GM10248 (cell line): ENCODE measurements at regions not wholly inside any gene's neighbourhood (a gene's known extent, or its start where the extent isn't known, plus 50 kb on each side); places are given as distances from the start of the nearest gene placed in this dataset.

ENCODE experiments used
- CTCF ChIA-PET: fragments of 300-600 bp; sonication (Branson Sonifier 250); formaldehyde crosslinking; extraction: SDS; loops from one replicate; lab custom pipeline; 2021; ENCODE audit warnings: antibody characterized with exemption; lab: Yijun Ruan, JAX
- POLR2A ChIA-PET: fragments of 350-650 bp; sonication (Branson Sonifier 250); formaldehyde crosslinking; extraction: SDS; loops from one replicate; lab custom pipeline; 2020; ENCODE audit warnings: antibody characterized with exemption; lab: Yijun Ruan, JAX
- DNase-seq: peaks from one replicate; pipeline ENCODE4 v3.0.0; 2012; ENCODE audit errors: extremely low spot score
- TF ChIP-seq, protein P1 (sequence below): IDR thresholded peaks from 2 replicates; pipeline ENCODE4 v1.5.1; 2012; ENCODE audit warnings: mild to moderate bottlenecking, low read depth; ENCODE audit errors: extremely low read depth, missing control alignments, control extremely low read depth

DNA sequence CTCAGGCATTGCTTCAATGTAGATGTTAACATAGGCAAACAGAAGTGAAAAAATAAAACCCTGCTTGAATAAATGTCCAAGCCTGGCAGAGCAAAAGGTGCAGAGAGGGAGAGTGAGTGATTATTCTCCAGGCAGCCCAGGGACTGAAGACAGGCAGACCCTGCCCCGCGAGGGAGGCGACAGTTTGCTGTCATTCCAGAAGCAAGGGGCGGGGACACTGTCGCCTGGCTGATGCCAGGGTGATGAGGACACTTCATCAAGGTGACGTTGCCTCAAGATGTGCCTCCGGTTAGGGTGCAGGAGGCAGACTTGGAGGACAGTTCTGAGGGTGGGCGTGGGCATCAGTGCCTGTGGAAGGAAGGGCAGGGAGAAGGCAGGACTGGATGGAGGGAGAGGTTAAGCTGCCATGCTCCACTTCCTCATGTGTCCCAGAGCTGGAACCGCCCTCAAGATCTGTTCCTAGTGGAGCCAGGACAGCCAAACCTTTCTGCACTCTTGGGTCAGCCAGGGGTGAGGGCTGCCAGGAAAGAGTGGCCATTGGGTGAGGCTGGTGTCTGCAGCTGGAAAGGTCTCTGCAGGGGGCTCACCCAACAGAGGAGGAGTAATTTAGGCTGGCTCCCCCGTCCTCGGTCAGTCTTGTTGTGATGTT lies 560.5 kb upstream of the MKI67 start:
- no peak for DNase-seq
- TF ChIP-seq, protein P1, sequence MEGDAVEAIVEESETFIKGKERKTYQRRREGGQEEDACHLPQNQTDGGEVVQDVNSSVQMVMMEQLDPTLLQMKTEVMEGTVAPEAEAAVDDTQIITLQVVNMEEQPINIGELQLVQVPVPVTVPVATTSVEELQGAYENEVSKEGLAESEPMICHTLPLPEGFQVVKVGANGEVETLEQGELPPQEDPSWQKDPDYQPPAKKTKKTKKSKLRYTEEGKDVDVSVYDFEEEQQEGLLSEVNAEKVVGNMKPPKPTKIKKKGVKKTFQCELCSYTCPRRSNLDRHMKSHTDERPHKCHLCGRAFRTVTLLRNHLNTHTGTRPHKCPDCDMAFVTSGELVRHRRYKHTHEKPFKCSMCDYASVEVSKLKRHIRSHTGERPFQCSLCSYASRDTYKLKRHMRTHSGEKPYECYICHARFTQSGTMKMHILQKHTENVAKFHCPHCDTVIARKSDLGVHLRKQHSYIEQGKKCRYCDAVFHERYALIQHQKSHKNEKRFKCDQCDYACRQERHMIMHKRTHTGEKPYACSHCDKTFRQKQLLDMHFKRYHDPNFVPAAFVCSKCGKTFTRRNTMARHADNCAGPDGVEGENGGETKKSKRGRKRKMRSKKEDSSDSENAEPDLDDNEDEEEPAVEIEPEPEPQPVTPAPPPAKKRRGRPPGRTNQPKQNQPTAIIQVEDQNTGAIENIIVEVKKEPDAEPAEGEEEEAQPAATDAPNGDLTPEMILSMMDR, result no peak
- POLR2A ChIA-PET, result no interaction called here
- CTCF ChIA-PET, result no interaction called here

DNA sequence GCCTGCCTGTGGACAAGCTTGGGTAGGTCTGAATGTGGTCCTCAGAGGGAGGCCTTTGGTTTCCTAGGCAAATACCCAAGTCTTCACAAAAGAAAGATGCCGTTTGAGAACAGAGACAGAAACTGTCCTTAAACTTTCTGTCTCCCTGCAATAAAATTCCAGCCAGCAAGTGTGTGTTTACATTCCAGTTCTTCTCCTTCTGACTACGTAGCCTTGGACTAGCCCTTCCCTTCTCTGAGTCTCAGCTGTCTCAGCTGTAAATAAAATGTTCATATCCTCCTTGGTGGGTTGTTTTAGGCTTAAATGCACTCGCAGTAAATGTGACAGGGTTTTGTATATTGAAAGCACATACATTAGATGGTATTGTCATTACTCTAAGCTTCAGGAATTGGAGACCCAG lies 561.2 kb upstream of the MKI67 start:
- ChIA-PET CTCF (no interaction called here), POLR2A (no interaction called here)
- DNase-seq, result no peak
- TF ChIP-seq, protein P1, result no peak

DNA sequence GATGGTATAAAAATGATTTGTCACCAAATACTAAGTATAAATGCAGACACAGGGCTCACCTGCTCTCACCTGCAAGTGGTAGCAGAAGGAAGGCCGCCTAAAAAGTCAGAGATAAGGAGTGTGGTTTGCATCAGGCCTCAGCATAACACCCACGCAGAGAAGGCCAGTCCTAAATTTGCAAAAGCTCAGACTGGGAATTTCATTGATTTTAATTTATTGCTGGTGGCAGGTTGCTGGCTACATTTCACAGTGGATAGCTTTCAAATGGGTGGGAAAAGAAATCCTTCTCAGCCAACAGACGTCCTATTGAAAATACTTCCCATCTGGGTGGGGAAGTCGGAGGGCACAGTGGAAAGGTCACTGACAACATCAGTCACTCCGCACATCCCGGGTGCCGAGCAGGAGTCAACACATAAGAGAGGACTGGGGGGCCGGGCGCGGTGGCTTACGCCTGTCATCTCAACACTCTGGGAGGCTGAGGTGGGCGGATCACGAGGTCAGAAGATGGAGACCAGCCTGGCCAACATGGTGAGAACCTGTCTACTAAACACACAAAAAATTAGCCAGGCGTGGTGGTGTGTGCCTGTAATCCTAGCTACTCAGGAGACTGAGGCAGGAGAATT lies 561.8 kb upstream of the MKI67 start:
- POLR2A ChIA-PET, result no interaction called here

DNA sequence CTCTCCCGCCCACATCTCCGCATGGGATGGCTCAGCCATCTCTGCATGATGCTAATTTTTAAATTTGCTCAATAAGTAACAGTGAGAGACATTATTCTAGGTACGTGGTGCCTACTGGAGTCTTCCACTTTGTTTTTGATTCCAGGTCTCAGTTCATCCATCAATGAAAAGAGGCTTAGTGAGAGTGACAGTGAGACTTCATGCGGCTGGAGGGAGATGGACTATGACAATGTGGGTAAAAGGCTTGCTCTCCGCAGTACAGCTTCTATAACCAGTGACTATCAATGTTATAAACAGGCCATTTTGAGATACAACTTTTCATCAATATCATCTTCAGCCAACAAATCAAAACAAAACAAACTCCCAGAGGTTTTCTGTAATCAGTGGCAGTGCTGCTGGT lies 563.4 kb upstream of the MKI67 start:
- TF ChIP-seq, protein P1, result no peak
- CTCF ChIA-PET, result no interaction called here
- POLR2A ChIA-PET, result no interaction called here
- no peak for DNase-seq

More for the DNA sequence above, 561.8 kb upstream of the MKI67 start:
- TF ChIP-seq, protein P1, result no peak
- CTCF ChIA-PET, result no interaction called here
- DNase-seq, result no peak

DNA sequence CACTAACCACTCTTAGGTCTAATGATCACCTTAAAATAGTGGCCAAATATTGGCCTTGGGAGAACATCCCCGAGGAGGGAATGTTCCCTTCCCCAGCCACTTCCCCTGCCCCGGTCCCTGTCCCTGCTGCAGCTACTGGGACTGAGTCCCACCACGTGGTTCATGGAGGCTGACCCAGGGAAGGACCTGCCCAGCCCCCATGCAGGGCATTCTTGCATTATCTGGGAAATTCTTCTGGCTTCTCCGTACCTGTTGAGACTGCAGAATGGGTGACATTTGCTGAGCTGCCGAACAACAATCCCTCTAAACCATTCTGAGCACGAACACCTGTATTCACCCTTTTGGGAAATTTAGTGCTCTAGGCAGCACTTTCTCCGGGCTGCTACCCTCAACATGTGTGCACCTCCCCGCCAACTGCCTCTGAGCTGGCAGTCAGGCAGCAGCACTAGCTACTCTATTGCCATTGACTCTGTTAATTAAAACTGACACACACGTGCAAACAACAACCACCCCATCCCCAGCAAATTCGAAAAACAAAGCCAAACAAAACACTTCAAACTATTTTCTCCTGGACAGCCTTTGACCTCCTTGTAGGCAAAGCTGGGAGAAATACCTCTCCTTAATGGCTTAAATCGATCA lies 567.4 kb upstream of the MKI67 start:
- no peak for DNase-seq
- ChIA-PET CTCF (no interaction called here), POLR2A (no interaction called here)
- TF ChIP-seq, protein P1, result no peak

DNA sequence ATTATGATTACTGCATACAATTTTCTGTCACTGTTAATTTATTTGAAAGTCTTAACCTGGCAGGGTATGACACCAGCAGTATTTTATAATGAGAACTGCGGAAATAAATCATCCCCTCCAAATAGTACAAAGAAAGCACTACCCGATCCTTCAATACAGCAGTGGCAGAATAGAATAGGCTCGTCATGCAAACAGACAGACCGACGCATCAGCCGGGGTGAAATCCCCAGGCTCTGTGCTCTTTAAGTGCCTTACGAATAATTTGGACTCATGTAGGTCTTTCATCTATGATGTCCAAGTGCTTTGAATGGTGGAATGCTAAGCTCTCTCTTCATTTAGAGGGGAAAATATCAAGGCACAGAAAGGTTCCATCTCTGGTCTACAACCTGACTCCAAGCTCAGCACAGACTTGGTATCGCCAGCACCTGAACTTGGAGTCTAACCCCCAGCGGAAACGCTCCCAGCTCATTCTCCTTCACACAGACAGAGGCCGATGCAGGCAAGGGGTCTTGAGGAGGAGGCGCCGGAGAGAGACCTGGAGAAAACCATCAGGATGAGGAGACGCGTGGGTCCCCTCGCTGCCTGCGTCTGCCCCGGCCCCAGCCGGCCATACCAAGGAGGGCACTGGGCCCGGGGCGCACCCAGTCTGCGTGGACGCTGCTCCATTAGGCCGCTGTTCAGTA lies 568.1 kb upstream of the MKI67 start:
- ChIA-PET POLR2A (no interaction called here), CTCF (no interaction called here)
- DNase-seq, result no peak
- TF ChIP-seq, protein P1, result no peak
